SKM-1 (cell line): ENCODE measurements at regions not wholly inside any gene's neighbourhood (a gene's known extent, or its start where the extent isn't known, plus 50 kb on each side); places are given as distances from the start of the nearest gene placed in this dataset.

Experiments used
- DNase-seq: peaks from one replicate; lab custom pipeline; 2025; ENCODE audit not compliant: unreplicated experiment; lab: John Stamatoyannopoulos, UW

DNA sequence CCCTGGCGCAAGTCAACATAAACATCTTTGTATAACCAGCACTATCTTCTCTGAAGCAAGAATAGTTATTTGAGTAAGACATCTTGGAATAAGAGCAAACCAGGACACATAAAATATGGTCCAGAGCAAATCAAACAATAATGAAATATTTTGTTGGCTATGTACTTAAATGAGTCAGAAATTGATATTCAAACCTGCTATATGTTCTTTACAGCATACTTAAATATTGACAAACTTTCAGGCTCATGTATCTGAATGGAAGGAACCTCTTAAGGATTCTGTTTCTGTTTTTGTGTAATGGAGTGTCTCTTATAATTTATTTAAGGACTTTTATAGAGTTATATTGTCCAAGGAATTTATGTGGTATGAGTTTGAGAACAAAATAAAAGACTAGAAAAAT is 747.3 kb downstream of the EFNA5 start:
- DNase-seq, result no peak

DNA sequence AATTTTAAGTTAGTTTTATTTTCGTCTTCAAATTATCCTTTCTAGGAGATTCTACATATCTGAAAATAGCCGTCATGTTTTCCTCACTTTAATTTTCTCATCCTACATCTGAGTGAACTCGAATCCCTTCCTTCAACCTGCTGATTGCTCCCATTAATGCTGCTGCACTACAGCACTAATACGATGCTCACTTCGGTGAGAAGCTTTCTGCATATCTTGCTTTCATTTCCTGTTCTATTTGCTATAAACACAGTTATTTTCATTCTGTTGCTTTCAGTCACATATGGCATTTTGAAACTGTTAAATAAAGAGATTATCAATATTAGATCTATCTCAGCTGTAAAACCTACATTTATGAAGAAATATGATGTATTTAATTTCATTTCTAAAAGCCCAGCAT is 749.2 kb downstream of the EFNA5 start:
- no peak for DNase-seq

DNA sequence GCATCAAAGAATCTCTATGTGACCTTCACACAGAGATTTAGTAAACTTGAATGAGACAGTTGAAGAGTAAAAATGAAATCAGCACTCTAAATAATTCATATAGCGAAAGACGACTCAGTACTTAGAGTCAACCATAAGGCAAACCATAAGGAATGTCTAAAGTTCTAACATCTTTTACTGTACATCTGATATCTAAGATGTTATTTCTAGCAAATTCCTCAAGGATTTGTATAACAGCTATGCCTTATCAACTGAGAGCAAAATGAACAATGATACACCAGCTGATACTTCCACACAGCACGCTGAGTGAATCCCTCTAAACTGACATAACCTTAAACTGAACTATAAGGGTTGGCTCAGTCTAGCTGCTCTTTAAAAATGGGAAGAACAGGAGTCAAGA is 760.3 kb downstream of the EFNA5 start:
- DNase-seq, result no peak

DNA sequence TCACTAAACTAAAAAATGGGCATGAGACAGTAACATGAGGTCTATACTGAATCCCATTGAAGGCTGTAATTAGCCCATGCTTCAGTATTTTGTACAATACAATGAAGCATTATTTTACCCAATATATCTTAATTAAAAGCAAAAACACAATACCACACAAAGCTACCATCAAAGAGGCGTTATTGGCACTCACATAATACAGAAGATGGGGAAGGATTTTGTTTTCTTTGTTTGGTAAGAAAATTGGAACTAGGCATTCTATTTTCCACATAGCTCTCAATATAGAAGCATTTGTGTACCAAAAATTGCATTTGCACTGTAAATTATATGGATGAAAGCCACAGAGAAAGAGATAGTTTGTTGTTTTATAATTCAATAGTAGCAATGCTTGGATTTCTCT is 761.0 kb downstream of the EFNA5 start:
- no peak for DNase-seq

DNA sequence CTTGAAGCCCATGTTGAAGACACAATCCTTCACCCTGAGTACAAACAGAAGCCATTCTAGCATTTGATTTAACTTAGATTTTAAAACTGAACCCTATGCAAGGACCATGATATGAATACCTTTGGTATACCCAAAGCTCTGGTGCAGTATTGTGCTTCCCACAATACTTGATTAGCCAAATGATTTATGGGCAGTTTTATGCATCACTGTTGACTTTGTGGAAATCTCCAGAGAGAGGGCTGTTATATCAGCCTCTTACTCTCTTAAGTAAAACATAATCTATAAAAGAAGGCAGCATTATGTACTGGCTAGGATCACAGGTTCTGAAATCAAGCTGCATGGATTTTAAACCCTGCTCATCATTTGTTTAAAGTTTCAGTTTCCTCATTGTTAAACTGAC is 762.8 kb downstream of the EFNA5 start:
- DNase-seq, result no peak

DNA sequence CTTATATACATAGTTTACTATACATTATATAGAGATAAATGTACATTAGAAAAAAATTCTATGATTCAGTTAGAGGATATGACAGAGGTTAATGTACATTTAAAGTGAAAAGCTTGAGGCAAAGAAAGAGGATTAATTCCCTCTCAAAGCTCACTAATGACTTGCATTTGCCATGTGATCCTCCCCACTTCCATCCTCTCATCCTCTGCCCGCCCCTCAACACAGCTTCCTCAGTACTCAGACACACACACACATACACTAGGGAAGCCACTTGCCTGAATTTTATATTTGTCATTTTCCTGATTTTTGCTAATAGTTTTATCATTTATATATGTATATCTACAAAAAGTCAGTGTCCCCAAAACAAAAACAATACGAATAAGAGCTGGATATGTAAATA is 764.5 kb downstream of the EFNA5 start:
- DNase-seq, result no peak

DNA sequence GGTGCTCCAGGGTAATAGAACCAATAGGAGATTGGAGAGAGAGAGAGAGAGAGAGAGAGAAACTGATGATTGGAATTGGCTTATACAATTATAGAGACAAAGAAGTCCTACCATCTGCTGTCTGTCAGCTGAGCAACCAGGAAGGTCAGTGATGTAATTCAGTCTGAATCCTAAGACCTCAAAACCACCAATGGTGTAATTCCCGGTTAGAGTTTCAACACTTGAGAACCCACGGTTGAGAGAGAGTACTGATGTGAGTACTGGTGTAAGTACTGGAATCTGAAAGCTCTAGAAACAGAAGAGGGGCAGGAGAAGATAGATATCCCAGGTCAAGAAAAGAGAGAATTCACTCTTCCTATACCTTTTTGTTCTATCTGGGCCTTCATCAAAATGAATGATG is 775.8 kb downstream of the EFNA5 start:
- peak; percentile 93 for DNase-seq

DNA sequence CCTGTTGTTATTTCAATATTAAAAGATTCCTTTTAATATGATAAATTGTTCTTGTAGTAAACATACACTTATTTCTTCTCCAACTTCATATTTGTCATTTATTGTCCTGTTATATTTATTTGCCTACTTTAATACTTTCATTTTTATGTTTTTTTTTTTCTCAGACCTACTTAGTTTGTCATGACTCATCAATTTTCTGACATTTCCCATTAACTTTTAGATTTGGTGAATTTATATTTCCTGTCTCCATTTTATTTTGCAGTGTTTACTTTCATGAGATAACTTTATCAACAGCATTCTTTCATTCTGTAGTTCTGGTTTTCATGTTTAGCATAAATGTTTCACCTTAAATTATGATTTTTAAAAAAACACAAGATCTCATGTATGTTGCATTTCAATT is 788.7 kb downstream of the EFNA5 start:
- no peak for DNase-seq

DNA sequence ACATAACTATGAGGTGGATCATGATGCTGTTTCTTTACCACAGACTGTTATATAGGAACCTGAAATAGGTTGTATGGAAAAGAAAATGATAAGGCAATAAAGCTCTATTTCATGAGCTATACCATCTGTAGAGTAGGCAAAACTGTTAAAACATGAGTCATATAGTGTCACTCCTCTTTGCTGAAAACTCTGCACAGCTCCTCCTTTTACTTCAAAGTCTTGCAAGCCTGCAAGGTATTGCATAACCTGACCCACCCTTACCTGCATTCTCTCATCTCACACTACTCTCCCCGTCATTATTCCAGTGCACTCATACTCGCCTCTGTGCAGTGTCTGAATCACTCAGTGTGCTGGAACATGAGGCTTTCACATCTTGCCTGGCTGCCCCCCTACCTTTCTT is 790.1 kb downstream of the EFNA5 start:
- no peak for DNase-seq

DNA sequence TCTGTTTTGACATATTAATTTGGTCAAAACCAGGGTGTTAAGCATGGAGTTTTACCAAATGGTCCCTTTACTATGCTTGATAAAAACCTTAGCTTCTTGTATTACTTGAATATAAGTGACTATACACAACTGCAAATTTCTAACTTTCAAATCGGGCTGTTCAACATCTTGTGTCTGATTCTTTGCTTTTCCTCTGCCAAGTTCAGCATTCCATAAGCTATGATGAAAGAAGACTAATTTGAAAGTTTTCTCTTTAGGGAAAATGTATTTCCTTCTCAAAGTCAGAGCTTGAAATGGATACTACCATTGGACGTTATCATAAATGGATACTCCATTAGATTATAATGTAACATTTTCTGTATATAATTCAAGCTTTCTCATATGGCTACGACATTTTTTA is 792.9 kb downstream of the EFNA5 start:
- DNase-seq, result no peak

DNA sequence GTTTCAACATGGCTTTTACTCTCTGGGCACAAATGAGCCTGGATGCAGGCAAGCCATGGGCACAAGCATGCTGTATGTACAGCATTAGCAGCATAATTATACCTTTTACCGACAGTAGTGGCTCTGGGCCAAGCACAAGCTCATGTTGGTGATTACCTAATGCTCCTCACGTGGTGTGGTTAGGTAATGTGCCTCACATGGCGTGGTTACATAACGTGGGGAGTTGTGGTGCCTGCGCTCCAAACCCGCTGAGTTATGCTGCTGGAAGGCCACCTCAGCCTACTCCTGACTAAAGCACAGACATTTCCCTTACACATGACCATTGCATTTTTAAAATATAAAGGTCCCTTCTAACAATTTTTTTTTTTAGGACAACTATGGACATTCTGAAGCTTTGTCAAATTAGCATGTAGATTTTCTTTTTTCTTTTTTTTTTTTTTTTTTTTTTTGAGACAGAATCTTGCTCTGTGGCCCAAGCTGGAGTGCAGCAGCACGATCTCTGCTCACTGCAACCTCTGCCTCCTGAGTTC is 794.0 kb downstream of the EFNA5 start:
- DNase-seq, result no peak

DNA sequence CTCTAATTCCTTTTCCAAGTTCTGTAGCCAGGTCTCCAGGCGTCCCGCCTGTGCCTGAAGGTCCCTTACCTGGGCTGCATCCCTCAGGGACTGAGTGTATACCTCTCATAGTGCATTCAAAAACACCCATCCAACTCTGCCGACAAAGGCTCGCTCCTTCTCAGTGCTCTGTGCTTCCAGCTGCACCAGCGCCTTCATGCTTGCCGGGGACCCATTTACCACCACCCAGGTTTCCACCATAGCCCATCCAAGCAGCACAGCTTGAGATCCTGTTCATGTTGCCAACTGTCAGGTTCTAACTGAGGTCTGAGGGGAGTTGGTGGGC is 794.5 kb downstream of the EFNA5 start:
- no peak for DNase-seq

DNA sequence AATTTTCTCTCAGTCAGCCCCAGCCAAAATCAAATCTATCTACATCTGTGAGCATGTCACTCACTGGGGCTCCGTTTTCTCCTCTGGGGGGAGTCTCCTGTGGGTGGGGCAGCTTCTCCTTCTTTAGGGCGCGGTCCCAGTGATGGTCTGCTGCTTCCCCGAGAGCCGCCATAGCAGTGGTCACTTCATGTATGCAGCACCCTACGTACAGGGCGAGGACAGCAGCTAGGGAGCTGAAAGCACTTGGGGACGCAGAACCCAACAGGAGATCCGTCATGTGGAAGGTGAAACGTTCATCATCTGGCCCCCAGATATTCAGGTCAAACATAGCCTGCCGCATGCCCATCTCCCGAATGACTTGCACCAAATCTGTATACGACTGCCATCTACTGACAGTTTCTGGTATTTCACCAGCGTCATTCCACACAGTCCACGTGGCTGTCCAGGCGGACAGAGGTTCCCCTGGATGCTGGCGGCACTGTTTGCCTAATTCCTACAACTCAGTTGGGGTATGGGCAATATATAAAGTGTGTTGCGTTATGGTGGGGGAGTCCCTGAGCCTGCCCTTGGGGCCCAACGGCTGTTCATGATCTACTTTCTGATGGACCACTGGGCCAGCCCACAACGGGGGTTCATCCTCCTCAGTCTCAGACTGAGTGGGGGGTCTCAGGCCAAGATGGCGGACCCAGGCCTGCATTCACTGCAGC is 795.0 kb downstream of the EFNA5 start:
- no peak for DNase-seq

DNA sequence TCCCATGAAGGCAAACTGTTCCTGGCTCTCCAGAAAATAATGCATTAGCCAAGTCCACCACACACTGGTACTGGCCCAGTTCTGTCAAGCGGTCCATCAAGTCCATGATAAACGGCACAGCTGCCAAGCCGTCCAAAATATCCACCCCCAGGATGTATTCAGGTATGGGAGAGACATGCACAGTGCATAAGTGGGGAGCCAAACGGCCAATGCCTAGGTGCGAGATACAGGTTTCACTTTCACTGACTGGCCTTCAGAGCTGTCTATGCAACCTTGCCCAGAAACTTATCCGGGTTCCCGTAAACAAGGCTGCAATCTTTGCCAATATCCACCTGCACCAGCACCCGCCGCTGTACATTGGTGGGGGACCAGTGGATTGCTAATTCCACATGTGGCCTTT is 795.8 kb downstream of the EFNA5 start:
- DNase-seq, result no peak

DNA sequence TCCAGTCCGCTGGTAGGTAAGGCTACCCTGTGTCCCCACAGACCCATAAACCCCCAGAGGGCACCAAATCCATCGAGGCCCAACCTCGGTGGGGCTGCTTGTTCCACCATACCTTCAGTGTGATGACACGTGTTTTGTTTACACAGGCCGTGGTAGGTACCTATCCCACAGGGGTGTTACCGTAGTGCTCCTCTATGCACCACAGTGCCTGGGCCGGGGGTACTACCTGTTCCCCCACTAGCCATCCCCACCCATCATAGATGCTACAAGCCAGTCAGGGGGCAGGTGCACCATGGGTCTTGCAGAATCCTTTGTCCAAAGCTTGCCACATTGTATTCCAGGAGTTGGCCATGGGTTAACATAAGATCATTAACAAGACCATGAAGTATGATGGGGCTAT is 796.2 kb downstream of the EFNA5 start:
- no peak for DNase-seq

DNA sequence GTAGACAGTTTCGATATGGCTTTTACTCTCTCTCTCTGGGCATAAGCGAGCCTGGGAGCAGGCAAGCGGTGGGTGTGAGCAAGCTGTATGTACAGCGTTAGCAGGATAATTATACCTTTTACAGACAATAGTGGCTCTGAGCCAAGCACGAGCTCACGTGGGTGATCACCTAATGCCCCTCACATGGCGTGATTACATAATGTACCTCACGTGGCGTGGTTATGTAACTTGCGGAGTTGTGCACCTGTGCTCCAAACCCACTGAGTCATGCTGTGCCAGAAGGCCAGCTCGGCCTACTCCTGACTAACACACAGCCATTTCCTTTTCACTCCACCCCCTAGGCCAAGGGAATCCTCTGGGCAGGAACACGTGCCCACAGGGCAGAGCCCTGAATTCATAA is 797.2 kb downstream of the EFNA5 start:
- DNase-seq, result no peak

DNA sequence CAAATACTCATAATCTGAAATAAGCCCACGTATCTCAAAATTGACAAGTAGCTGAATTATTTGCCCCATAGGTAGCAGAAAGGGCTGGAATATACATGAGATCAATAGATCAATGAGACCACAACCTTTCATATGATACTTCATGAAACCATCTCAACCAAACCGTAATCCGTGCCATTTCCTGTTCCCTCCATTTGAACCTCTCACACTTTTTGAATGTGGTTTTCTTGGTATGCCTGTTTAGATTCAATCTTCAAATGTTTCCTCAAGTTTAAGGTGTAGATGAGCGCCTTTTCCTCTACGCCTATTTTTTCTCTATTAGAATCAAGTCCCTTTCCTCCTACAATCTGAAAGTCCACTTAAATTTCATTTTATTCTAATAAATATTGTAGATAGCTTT is 805.5 kb downstream of the EFNA5 start:
- DNase-seq, result no peak

DNA sequence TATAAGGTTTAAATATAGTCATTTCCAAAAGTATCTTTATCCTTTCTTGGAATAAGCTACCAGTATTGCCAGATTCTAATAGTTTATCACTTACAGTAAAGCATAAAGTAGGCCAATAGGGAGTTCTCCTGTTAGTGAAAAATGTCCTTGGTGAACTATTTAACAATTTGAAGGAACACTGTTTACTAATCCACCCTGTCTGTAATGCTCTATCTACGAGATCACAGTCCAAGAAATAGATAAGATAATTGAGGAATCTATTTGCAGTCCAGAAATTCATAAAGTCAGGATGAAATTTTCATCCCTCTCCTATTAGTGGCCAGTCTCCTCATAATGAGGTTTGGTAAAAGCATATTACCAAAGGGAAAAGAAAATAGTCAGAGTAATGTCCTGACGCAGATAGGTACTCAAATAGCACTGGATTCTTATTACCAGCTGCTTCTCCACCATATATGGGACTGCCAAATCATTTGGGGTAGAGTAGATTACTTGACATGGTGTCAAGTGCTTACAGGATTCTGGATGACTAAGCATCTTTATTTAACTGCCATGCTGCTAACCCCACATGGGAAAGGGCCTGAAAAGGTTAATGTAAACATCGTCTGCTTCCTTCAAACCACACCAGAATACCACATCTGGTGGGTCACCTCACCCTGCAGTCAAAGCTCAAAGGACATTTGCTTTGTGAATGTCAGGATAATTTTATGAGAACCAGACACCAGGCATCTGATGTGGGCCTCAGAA is 808.1 kb downstream of the EFNA5 start:
- no peak for DNase-seq

DNA sequence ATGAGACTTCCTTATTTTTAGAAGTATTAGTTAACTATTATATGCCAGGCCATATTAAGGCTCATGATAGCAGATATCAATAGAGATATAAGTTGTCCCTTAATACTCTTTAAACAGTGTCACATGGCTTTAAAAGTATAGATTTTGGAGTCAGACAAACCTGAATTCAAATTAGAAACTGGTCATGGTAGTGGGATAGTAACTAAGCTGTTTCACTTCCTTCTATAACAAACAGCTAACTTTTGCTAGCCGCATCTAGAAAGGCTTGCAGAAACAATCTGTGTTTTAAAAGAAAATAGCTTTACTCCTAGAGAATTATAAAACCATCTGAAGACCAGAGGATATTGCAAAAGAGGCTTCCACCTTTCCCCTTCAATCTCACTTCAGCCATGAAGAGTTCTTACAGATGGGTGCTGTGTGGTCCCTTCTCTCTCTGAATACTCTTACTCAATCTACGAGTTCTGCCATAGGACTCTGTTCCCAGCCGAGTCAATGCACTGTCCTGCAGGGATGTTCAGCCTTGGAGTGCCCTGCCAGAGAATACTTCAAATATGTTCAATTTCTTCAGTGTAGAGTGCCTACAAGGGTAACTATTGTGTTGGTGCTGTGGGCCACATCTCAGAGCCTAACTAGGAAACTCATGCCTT is 810.2 kb downstream of the EFNA5 start:
- DNase-seq, result no peak

DNA sequence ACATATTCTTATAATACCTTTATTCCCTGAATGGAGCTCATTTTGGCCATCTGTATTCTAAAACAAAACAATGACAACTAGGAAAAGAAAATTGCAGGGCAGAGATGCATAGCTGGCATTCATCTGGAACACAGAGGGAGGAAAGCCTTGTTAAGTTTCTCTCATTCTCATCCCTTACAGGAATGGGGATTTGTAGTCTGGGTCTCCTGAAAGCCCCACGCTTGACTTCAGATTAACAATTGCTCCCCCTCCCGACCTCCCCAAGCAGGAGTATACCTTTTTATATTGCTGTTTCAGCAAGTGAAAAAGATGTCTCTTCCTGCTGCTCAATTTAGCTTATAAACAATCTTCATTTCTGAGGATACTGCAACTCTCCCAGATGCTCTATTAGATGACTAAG is 812.1 kb downstream of the EFNA5 start:
- no peak for DNase-seq

DNA sequence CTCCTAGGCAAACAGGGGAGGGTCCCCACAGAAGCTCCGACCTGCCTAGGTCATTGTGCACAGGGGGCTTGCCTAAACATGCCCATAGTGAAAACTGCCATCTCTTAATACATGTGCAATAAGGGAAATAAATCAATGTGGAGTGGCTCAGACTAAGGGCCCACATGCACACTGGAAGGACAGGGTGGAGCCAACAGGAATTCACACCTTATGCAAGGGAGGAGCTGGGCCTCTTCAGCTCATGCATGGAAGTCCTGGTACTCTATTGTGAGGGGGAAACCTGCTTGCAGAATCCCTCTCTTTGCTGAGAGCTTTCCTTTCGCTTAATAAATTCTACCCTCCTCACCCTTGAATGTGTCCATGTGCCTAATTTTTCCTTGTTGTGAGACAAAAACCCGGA is 815.8 kb downstream of the EFNA5 start:
- DNase-seq, result no peak

DNA sequence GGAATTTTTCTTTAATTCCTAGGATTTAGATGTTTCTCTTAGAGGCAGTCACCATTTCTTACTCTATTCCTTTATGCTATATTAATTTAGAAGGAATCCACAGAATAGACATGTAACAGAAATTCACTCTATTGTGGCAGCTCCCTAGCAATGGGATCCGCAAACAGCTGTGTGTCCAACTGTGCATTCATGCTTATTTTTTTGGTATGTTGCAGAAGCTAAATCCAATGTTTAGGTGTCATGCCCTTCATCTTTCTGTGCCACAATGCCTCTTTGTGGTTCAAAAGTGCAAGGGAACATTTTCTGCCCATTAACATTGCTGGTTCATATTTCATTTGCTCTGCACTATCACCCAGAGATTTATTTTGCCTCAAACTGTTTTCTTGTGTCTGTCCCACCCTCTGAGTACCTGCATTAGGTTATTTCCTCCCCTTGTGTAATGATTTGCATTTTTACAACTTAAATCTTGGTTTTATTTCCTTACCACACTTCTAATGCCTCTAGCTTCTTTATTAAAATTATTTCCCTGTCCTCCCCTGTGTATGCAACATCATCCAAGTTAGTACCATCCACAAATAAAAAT is 816.5 kb downstream of the EFNA5 start:
- DNase-seq, result no peak
